Neural crest cell (in vitro differentiated cells): ENCODE measurements at regions not wholly inside any gene's neighbourhood (a gene's known extent, or its start where the extent isn't known, plus 50 kb on each side); places are given as distances from the start of the nearest gene placed in this dataset.
"Not testable (repeated sequence)": the region's sequence is repeated elsewhere in the genome, so short reads cannot be mapped to it uniquely, and the experiment has no call there.

ENCODE experiments used
- DNase-seq: peaks from one replicate; pipeline ENCODE4 v3.0.0; 2021; ENCODE audit warnings: low read depth, mixed read lengths, low spot score
- H3K27ac Mint-ChIP-seq: one replicate; pipeline ENCODE4 v1.8.0; 2021; ENCODE audit warnings: mild to moderate bottlenecking, mixed read lengths; ENCODE audit not compliant: unreplicated experiment
- H3K27me3 Mint-ChIP-seq: 2 replicates; pipeline ENCODE4 v1.8.0; 2021; ENCODE audit warnings: low read depth, mild to moderate bottlenecking, mixed read lengths
- H3K36me3 Mint-ChIP-seq: 2 replicates; pipeline ENCODE4 v1.8.0; 2021; ENCODE audit warnings: low read depth, mild to moderate bottlenecking, mixed read lengths
- H3K4me1 Mint-ChIP-seq: 2 replicates; pipeline ENCODE4 v1.8.0; 2021; ENCODE audit warnings: mixed read lengths
- H3K4me3 Mint-ChIP-seq: one replicate; pipeline ENCODE4 v1.8.0; 2021; ENCODE audit warnings: mild to moderate bottlenecking, mixed read lengths
- H3K9me3 Mint-ChIP-seq: 2 replicates; pipeline ENCODE4 v1.8.0; 2021; ENCODE audit warnings: mixed read lengths
- TF ChIP-seq, protein P1 (sequence below): fragments of 200-600 bp; sonication (generic); conservative IDR thresholded peaks from 2 replicates; pipeline ENCODE4 v1.5.0; 2021; ENCODE audit warnings: antibody characterized with exemption, mild to moderate bottlenecking

DNA sequence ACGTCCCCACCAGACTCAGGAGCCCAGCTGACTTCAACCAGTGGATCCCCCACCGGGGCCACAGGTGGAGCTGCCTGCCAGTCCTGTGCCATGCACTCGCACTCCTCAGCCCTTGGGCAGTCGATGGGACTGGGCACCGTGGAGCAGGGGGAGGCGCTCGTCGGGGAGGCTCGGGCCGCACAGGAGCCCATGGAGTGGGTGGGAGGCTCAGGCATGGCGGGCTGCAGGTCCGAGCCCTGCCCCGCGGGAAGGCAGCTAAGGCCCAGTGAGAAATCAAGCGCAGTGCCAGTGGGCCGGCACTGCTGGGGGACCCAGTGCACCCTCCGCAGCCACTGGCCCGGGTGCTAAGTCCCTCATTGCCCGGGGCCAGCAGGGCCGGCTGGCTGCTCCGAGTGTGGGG lies 52.3 kb upstream of the LRRC30 start:
- not testable (repeated sequence) for H3K4me3 Mint-ChIP-seq, H3K27ac Mint-ChIP-seq, H3K9me3 Mint-ChIP-seq, H3K36me3 Mint-ChIP-seq, H3K4me1 Mint-ChIP-seq, DNase-seq
- H3K27me3 Mint-ChIP-seq = peaks cover 14% of the 10 kb centered on the region

DNA sequence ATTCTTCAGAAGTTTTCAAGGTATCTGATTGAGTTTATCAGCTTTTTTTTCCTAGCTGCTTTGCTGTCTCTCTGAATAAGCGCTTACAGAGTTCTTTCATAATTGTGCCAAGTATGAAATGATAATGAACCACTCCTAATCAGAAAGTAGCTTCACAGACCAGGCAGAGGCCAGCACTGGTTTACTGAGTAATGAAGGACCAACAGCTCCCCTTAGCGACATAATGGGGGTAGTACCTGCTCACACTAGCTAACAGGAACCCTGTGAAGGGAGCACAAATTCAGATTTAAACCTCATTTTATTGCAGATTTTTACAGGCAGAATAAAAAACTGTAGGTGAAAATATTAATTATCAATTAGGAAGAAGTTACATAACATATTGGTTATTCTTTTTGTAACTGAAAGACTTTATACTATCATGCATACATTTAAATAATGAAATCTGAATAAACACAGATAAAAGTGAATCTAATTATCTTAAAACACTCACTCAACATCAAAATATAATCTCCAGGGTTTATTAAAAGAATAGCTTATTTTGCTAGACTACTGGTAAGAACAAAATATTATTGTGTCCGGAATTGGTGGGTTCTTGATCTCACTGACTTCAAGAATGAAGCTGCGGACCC lies 53.7 kb upstream of the LRRC30 start:
- TF ChIP-seq, protein P1, sequence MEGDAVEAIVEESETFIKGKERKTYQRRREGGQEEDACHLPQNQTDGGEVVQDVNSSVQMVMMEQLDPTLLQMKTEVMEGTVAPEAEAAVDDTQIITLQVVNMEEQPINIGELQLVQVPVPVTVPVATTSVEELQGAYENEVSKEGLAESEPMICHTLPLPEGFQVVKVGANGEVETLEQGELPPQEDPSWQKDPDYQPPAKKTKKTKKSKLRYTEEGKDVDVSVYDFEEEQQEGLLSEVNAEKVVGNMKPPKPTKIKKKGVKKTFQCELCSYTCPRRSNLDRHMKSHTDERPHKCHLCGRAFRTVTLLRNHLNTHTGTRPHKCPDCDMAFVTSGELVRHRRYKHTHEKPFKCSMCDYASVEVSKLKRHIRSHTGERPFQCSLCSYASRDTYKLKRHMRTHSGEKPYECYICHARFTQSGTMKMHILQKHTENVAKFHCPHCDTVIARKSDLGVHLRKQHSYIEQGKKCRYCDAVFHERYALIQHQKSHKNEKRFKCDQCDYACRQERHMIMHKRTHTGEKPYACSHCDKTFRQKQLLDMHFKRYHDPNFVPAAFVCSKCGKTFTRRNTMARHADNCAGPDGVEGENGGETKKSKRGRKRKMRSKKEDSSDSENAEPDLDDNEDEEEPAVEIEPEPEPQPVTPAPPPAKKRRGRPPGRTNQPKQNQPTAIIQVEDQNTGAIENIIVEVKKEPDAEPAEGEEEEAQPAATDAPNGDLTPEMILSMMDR = peak; percentile 89
- DNase-seq = peak; percentile 45

DNA sequence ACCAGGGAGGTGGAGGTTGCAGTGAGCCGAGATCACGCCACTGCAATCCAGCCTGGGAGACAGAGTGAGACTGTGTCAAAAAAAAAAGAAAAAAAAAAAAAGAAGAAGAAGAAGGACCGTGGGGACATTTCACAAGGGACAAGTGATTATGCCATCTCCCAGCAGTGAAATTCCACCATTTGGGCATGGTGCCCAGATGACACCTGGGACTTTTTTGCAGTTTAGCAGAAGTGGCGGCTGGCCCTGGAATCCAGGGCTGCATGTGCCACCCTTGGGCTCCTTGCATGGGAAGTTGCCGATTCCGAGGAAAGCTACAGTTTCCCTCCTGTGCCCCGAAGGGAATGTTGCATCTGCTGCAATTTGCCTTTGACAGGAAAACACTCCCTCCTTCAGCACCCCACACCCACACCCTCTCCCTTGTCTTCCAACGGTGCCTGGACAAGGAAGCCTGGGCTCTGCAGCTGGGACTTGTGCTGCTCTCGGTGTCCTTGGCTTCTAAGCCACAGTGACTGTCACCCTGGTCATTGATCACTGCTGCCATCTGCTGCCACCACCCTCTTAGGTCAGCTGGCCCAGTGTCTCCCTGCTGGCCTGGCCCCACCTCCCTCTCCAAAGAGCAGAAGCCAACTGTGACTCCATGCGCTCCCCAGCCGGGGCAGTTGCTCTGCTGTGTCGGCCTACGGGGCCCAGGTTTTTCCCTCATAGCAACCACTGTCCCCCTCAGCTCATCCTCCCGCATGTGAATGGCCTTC lies 56.4 kb upstream of the LRRC30 start:
- H3K36me3 Mint-ChIP-seq = no peaks in the 10 kb centered on the region
- no peaks in the 10 kb centered on the region for H3K27me3 Mint-ChIP-seq

More for the DNA sequence above, 53.7 kb upstream of the LRRC30 start:
- H3K4me1 Mint-ChIP-seq = peaks cover 4% of the 10 kb centered on the region
- H3K4me3 Mint-ChIP-seq = no peak overlapping the region
- H3K9me3 Mint-ChIP-seq = peaks cover 4% of the 10 kb centered on the region
- H3K27me3 Mint-ChIP-seq = peaks cover 11% of the 10 kb centered on the region
- peaks cover 2% of the 10 kb centered on the region for H3K36me3 Mint-ChIP-seq
- no peak overlapping the region for H3K27ac Mint-ChIP-seq

DNA sequence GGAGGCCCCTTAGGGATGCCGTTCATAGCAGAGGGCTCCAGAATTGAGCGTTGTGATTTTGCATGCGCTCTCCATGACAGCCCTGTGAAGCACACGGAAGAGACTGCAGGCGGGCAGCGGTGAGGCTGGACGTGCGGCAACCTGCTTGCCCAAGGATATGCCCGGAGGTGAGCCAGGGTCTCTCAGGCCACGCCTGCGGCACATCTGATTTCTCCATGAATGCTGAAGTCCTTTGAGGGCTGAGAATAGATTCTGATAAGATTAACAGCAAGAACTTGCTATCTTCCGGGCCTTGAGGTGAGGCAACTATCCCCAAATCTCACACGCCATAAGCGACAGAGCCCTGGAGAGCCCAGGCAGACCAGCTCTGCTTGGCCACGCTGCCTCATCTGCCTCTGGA lies 55.6 kb upstream of the LAMA1 start:
- no peaks in the 10 kb centered on the region for H3K36me3 Mint-ChIP-seq
- no peak overlapping the region for H3K27ac Mint-ChIP-seq
- H3K4me1 Mint-ChIP-seq = peaks cover 10% of the 10 kb centered on the region
- no peaks in the 10 kb centered on the region for H3K27me3 Mint-ChIP-seq
- H3K9me3 Mint-ChIP-seq = no peaks in the 10 kb centered on the region
- H3K4me3 Mint-ChIP-seq = no peak overlapping the region
- TF ChIP-seq, protein P1 = no peak
- DNase-seq = no peak

More for the DNA sequence above, 56.4 kb upstream of the LRRC30 start:
- Mint-ChIP-seq H3K9me3 (no peaks in the 10 kb centered on the region), H3K27ac (no peak overlapping the region), H3K4me3 (no peak overlapping the region), H3K4me1 (peaks cover 4% of the 10 kb centered on the region)
- TF ChIP-seq, protein P1 = peak; percentile 38
- DNase-seq = no peak

DNA sequence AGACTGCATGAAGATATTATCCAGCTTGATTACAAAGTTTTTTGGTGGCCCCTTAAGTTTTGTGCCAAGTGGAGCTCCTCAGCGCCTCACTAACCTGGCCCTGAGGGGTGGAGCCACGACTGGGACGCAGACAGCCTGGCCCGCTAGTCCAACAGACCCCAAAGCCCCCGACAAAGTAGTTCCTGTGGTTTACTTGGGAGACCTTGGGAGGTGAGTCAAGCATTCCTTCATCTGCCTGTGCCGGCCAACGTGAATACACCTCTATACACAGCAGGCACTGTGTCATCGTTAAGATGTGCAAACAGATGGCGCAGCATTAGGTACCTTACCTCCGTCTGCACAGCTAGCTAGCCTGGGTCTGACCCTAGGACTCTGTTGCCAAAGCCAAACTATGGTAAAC lies 55.0 kb upstream of the LAMA1 start:
- no peak overlapping the region for H3K4me3 Mint-ChIP-seq
- no peaks in the 10 kb centered on the region for H3K36me3 Mint-ChIP-seq
- no peaks in the 10 kb centered on the region for H3K27me3 Mint-ChIP-seq
- no peak overlapping the region for H3K27ac Mint-ChIP-seq
- no peak for DNase-seq
- H3K9me3 Mint-ChIP-seq = no peaks in the 10 kb centered on the region
- peaks cover 10% of the 10 kb centered on the region for H3K4me1 Mint-ChIP-seq
- TF ChIP-seq, protein P1 = no peak

DNA sequence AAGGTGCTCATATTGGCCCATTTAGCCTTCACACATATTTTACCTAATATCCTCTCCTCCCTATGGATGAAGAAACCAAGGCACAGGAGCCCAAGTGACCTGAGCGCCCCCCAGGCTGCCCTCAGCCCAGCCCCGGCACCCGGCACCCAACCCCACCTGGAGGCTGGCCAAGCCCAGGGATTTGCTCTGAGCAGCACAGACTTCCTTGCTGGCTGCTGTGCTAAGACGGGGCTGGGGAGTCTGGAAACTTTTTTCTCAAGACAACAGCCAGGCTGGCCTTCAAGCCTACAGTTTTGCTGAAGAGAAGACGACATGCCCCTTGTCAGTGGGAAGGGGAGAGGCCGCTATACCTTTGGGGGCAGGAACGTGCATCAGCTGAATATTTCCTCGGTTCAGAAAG lies 52.7 kb upstream of the LAMA1 start:
- DNase-seq = no peak
- no peak overlapping the region for H3K27ac Mint-ChIP-seq
- H3K4me1 Mint-ChIP-seq = peaks cover 6% of the 10 kb centered on the region
- no peaks in the 10 kb centered on the region for H3K9me3 Mint-ChIP-seq
- H3K4me3 Mint-ChIP-seq = no peak overlapping the region
- H3K36me3 Mint-ChIP-seq = no peaks in the 10 kb centered on the region
- no peaks in the 10 kb centered on the region for H3K27me3 Mint-ChIP-seq
- TF ChIP-seq, protein P1 = no peak
